ENCODE measurements at regions not wholly inside any gene's neighbourhood (a gene's known extent, or its start where the extent isn't known, plus 50 kb on each side); places are given as distances from the start of the nearest gene placed in this dataset.
"Not testable (repeated sequence)": the region's sequence is repeated elsewhere in the genome, so short reads cannot be mapped to it uniquely, and the experiment has no call there.

DNA sequence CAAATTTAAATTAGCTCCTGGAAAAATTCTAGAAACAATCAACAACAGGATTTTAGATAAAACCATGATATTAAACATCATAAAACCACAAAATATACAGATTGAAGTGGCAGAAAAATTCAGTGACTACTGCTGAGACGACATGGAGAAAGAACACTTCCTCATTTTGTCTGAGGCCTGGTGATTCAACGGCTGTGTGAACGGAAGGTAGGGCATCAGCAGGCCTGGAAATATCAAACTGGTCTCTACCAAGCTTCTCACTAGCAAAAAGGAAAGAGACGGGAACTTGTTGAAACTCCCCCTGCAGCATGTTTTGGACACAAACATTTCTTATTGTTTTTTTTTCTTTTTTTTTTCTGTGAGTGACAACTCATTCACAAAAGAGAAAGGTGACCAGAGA is 58.0 kb upstream of the AHI1 start:
- no peak for DNase-seq (ENCODE audit: low spot score)

DNA sequence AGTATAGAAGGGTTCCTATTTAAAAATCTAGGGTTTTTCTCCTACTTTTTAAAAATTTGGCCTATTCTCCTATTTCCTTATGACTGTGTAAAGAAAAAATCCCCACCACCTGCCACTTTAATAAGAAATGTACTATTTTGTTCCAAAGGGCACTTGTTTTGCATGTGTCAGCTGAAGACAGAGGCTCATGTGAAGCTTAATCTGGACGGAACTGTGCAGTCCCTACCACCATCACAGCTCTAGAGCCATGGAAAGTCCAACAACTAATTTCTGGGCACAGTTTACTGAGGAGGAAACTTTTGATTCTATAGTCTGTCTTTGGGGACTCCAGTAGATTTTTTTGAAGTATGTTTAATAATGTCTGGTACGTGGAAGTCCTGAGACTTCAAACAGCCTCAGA is 60.0 kb upstream of the AHI1 start:
- DNase-seq (ENCODE audit: low spot score): no peak

DNA sequence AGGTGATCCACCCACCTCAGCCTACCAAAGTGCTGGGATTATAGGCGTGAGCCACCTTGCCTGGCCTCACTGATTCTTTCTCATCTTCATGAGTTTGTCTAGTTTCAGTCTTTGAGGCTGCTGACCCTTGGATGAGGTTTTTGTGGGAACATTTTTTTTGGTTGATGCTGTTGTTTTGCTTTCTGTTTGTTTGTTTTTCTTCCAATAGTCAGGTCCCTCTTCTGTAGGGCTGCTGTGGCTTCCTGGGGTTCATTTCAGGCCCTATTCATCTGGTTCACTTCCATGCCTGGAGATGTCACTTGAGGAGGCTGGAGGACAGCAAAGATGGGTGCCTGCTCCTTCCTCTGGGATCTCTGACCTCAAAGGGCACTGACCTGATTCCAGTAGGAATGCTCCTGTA is 68.1 kb upstream of the AHI1 start:
- not testable (repeated sequence) for DNase-seq (ENCODE audit: low spot score)

DNA sequence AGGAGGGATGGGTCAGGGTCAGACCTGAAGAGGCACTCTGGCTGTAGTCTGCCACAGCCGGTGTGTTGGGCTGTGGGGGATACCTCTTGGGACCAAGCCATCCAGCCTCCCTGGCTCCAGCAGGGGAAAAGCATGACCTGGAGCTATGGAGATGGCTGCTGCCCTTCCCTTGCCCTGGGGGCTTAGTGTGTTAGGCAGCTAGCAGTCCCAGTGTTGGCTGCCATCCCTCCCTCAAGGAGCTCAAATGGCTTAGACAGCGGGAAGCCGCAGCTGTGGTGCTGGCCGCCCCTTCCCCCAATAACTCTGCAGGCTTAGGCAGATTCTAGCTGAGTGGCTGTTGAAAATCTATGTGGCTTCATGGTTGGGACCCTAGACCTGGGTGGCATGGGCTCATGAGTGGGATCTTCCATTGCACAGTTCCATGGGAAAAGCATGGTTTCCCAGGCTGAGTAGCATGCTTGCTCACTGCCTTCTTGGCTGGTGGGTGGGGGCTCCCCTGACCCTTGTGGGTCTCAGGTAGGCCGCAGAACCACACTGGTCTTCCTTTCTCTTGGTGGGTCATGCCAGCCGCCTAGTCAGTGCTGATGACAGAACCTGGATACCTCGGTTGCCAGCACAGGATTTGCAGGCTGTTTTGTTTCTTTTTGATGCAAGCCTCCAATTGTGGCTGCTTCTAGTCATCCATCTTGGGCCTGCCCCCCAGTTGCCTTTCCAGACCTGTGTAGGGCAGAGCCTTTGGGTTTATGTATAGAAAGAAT is 69.0 kb upstream of the AHI1 start:
- no peak for DNase-seq (ENCODE audit: low spot score)

DNA sequence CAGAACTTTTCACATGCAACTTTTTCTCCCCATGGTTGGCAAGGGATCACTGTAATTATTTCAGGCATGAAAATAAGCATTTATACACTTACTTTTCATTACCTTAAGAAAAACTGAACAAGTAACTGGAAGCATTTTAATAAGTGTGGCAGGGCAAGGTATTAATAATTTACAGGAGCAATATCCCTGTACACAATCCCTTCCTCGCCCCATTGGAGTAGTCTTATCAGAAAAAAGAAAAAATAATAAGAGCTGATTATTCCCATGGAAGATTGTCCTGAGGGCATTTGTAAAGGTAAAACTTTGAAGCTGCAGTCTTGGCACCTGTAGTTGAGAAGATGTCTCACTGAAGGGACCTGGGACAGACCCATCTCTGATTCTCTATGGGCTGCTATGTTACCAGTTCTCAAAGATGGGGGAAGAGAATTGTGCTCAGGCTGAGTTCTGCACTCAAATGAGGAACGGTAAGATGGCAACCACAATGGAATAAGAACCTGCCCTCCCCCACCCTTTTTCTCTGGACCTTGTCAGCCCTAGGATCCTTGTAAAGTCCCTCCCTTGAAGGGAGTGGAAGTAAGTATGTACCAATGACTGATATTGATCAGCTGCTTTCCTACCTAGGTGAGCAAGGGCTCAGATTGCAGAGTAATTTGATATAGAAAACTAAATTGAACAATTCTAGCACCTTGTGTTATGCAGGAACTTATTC is 70.0 kb upstream of the AHI1 start:
- DNase-seq (ENCODE audit: low spot score): no peak

DNA sequence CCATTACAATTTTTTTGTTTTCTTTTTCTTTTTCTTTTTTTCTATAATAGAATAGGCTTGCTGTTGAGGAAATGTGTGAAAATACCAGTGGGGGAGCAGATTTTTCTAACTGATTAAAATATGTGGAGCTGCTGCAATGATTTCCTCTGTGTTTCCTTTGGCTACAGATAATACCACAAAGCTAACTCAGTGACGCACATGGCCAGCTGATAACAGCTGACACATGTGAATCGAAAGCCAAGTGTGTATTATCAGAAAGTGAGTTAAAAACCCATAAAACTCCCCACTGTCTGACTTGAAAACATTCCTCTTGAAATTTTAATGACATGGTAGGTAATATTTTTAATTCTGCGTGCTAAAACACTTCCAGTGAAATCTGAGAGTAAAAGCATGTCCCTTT is 70.8 kb upstream of the AHI1 start:
- peak; percentile 61 for DNase-seq (ENCODE audit: low spot score)

DNA sequence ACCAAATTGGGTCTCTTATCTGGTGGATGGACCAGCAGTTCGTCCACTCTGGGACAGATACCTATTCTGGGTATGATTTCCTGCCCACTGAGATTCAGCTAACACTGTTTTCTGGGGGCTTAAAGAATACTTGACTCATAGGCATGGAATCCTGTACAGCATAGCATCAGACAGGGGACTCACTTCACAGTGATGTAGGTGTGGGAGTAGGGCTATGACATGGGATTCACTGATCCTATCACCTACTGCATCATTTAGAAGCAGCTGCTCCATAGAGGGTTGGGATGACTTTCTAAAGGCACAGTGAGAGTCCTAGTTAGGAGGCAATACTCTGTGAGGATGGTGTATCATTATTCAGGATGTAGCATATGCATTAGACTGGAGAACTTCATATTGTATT is 74.5 kb upstream of the AHI1 start:
- no peak for DNase-seq (ENCODE audit: low spot score)

DNA sequence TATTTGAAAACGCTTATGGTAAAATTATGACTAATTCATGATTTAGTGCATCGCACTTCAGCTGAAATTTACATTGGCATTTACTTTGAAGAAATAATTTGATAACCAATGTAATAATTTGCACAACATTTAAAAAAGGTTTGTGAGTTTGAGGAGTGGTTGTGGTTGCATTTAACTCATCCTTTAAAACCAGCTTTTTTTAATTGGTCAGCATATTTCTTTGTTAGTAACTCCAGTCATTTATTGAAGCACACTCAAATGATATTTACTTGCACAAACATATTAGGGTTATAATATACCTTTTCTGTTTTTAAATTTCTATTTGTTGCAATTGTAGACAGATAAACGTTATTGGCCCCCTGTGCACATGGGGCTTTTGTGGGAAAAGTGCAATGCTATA is 78.1 kb upstream of the AHI1 start:
- no peak for DNase-seq (ENCODE audit: low spot score)

DNA sequence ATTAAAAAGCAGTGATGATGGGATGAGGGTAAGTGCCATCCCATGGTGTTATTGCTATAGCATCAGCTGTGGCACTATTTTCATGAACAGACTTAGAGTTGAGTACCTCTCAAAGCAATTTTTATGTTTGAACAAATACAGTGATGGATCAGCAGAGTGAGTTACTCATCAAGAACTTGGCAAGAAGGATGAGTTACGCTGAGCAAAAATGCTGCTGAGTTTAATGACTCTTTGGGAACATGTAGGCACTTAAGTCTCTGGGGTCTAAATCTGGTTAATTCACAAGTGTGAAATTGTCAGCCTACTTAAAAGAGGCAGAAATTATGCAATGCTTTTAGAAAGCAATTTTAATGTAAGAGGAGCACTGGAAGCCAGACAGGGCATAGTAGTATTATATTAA is 78.5 kb upstream of the AHI1 start:
- DNase-seq (ENCODE audit: low spot score): no peak

DNA sequence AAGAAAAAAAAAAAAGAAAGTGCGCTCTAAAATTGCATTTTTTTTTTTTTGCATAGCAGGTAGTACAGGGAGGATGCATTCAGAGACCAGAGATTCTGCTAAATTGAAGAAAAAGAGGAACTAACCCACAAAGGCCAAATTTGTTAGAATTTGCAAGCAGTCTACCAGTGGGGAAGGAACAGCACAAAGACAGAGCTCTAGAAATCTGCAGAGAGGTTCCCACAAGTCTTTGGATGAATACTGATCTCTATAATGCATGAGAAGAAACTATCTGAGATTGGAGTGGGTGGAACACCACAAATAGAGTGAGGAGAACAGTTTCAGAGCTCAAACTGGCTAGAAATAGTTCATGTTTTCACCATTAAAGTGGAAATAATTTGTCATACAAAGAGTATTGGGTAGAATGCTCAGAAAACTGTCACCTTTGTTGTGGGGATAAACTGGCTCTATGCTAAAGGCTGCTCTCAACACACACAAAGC is 79.6 kb upstream of the AHI1 start:
- DNase-seq (ENCODE audit: low spot score): peak; percentile 55

DNA sequence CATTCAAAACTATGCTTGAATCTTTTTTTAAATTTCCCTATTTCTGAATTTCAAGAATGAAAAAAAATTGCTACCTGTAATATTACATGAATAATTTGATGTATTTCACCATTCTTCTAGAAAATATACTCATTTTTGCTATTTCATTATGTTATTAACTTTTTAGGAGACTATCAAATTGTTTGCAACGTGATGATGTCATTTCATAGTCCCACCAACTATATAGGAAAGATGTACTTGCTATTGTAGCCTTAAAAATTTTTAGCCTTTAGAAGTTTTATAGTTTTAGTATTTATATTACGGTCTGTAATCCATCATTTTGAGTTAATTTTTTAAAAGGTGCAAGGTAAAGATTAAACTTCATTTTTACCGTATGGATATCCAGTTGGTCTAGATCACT is 81.4 kb upstream of the AHI1 start:
- no peak for DNase-seq (ENCODE audit: low spot score)

DNA sequence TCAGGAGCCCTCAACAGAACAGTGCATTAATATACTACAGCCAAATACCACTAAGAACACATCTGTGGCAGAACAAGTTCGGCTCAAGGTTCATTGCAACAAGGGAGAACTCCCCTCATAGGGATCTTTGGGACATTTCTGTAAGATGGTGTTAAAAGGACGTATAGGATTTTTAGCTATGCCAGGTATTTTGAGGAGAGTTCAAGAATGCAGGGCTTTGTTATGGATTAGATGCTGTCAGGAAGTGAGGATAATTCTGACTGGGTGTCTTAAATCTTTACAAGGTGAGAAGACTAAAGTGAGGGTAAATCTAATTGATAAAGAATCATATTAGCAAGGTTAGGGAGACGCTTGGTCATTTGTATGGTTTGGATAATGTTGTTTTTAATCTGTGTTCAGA is 83.7 kb upstream of the AHI1 start:
- DNase-seq (ENCODE audit: low spot score): no peak

DNA sequence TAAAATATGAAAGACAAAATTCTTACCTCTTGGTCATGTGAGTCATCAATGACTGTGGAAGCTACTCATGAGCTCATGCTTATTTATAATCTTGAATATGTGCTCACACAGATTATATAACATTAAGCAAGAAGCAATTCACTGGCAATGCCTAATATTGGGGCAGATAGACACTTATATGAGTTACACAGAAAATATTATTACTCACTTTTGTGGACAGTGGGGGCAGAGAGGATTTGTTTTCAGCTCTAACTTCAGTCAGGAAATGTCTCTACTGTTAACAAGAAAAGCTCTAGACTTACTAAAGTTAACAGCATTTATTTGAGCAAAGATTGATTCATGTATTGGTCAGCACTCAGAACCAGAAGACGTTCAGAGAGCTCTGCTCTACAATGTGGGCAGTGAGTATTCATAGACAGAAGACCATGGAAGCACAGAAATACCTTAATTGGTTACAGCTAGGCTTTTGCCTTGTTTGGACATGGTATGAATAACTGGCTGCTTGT is 85.8 kb upstream of the AHI1 start:
- DNase-seq (ENCODE audit: low spot score): no peak

DNA sequence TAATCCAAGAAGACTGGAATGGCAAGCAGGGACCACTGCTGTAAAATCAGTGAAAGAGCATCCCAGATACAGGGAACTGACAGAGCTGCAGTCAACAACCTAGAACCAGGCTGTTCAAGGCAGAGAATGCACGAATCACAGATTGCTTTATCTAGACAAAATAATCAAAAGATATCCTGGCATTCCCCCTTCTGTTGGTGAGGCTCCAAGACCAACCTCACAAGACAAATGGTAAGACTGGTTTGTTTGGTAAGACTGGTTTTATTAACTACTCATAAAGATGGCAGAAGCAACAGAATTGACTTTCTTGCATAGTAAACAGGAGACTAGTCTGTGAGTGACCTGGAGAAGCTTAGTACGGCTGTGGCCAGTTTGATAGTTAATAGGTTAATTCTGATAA is 88.8 kb upstream of the AHI1 start:
- no peak for DNase-seq (ENCODE audit: low spot score)

DNA sequence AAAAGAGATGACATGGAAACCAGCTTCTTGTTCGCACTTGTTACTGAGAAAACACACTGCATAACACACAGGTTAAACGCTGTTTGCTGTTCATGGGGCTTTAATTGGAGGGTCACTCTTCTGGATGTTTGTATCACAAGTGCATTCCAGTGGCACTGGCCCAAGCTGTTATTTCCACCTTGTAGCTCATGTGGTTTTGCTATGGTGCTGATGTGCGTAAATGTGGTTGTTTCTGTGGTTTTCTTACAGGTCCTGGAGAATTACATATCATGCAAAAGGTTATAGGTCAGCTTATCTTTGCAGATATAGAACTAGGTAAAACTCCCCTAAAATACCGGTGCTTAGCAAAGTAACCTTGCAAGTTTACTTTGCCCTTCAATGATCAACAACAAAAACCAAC is 89.3 kb upstream of the AHI1 start:
- peak; percentile 66 for DNase-seq (ENCODE audit: low spot score)

DNA sequence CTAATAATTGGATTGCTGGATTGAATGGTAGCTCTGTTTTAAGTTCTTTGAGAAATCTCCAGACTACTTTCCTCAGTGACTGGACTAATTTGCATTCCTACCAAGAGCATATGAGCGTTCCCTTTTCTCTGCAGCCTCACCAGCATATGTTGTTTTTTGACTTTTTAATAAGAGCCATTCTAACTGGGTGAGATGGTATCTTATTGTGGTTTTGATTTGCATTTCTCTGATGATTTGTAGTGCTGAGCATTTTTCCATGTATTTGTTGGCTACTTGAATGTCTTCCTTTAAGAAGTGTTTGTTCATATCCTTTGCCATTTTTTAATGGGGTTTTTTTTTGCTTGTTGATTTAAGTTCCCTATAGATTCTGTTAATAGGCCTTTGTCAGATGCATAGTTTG is 94.7 kb upstream of the AHI1 start:
- no peak for DNase-seq (ENCODE audit: low spot score)

DNA sequence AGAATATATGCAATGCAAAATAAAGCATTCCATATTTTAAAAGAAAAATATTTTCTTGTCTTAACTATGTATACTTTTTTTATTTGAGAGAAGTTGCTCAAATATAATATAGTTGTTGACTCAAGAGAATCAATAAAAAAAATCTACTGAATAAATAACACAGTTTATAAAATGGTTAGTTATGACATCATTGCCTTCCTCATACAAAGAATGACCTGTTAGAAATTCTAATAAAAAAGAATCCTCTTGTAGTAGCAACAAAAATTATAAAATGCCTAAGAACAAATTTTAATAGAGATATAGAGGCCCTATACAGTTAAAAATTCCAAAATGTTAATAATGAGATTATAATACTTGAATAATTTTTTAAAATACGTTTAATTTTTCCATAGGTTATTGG is 96.5 kb upstream of the AHI1 start:
- DNase-seq (ENCODE audit: low spot score): no peak

DNA sequence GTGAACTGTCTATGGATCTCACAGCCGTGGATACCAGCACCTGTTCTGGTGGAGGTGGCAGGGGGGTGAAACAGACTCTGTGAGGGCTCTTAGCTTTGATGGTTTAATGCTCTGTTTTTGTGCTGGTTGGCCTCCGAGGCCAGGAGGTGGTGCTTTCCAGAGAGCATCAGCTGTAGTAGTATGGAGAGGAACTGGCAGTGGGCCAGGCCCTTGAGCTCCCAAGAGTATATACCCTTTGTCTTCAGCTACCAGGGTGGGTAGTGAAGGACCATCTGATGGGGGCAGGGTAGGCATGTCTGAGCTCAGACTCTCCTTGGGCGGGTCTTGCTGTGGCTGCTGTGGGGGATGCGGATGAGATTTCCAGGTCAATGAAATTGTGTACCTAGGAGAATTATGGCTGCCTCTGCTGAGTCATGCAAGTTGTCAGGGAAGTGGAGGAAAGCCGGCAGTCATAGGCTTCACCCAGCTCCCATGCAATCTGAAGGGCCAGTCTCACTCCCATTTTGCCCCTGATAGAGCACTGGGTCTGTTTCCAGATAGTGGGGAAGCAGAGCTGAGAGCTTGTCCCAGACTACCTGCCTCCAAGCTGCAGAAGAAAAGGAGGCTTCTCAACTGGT is 102.7 kb upstream of the AHI1 start:
- no peak for DNase-seq (ENCODE audit: low spot score)

DNA sequence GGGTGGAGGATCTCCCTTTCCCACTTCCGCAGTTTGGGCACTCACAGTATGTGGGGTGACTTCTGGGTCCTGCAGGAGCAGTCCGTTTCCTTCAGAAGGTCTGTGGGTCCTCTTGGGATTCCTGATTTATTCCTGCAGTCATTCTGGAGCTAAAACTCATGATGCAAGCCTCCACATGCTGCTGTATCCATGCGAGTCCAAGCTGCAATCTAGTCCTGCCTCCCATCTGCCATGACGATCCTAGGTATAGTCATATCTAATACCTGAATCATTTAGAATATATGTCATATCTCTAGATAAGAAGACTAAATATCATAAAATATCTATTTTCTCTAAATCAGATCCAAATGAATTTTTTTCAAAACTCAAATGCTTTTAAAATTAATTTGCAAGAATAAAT is 103.4 kb upstream of the AHI1 start:
- DNase-seq (ENCODE audit: low spot score): no peak

DNA sequence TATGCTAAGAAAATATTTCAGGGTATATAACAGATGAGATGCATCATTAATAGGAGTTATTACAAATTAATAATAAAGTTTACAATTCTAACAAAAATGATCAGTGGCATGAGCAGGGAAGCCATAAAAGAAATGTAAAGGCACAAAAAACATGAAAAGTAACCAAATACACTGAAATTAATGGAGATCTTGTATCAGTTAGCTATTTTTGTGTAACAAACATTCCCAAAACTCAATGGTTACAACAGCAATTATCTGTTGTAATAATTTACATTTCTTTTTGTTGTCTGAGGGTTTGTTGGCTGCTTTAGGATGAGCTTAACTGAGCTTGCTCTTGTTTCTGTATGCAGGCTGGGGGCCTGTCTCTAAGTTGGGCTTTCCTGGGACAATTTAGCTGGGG is 104.3 kb upstream of the AHI1 start:
- DNase-seq (ENCODE audit: low spot score): no peak

DNA sequence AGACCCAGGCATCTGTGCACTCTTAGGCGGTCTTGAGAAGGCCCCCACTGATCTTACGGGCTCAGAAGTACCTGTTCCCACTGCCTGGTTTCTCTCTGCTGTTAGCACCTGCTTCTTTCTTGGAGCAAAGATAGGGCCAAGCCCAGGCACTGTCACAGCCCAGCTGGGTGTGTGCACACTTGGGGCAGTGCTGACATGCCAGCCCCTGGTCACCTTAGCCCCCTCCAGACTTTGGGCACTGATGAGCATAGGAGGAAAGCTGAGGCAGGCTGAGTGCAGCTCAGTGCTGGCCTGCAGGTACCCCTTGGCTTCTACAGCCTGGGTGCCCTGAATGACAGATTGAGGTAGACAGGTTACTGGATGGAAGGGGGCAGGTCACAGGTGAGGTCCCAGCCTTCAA is 105.7 kb upstream of the AHI1 start:
- no peak for DNase-seq (ENCODE audit: low spot score)

DNA sequence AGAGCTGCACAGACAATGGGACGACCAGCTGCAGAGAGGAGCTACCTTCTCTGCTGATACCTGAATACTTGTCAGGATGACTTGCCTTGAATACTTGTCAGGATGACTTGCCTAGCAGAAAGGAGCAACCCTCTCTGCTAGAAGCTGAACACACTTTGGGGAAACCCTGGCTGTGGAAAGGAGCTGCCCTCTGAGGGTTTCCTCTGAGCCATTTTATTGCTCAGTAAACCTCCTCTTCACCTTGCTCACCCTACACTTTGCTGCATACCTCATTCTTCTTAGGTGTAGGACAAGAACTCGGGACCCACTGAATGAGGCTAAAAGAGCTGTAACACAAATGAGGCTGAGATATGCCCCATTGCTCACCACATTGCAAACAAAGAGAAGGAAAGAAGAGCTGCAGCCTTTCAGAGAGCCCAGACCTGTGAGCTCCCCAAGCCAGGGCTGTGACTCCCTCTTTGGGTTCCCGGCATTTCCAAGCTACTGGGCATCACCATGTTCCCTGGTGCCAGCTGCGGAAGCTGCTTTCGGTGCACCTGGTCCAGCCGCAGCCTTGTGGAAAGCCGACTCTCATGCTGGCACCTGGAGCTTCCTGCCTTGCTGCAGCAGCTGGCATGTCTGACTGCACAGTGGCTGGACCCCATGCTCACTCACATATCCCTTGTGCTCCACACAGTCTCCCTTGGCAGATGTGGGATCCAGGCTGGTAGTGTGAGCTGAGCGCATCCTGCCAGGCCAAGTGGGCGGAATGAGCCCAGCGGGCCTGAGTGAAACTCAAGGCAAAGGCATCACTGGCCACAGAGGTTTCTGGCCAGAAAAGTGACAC is 106.7 kb upstream of the AHI1 start:
- DNase-seq (ENCODE audit: low spot score): no peak
